EL (cell line): ENCODE measurements at regions not wholly inside any gene's neighbourhood (a gene's known extent, or its start where the extent isn't known, plus 50 kb on each side); places are given as distances from the start of the nearest gene placed in this dataset.

Experiments
- DNase-seq: peaks from one replicate; pipeline ENCODE4 v3.0.0-alpha.2; 2016

DNA sequence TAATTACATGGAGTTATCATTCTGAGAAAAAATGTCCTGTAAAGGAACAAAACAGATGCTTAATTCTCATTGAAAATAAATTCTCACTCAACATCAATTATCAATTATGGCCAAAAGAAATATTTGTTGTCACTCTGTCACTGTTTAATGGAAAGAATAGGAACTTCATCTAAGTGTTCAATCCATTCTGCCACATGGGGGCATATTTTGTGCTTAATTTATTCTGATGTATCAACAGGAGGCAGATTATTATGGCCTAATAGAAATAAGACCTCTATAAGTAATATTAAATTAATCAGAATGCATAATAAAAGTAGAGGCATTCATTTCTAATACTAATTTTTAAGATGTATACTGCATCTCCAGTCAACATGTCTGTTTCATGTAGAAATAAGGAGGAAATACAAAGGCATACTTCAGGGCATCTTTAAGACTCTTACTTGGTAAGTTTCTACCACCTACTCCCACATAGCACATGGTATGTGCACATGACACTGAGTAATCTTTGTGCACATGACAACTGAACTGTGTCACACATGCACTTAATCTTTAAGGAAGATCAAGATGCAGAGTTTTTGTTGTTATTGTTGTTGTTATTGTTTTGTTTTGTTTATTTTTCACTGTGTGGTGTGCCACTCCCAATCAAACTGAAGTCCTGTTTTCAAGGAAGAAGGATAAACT is 420.4 kb upstream of the SEMA3A start:
- peak; percentile 16 for DNase-seq

DNA sequence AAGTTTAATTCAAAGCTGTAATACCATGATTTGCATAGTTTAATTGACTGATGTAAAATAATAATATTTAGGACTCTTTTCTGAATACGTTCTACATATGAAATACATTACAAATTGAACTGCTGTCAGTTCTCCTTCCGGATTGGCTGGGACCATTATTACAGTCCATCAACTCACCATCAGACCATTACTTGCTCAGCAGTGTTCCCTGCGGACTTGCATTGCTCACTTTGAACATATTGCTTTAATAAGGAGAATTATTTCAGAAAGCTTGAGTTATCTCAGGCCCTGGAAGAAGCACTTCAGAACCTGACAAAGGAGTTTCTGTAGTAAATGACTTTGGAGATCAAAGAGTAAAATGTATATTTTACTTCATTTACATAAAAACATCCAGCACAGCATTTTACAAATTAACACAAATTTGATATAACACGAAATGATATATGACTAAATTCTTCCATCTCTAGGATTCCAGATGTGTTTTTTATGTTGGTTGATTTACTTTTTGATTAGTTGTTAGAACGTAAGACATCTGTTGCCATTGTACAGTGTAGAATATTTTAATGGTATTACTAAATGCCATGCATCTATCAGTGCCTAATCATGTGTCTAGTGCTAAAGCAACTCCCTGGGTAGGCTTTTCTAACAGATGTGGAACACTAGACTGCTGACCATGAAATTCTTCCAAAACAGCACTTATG is 418.5 kb upstream of the SEMA3A start:
- DNase-seq = no peak

DNA sequence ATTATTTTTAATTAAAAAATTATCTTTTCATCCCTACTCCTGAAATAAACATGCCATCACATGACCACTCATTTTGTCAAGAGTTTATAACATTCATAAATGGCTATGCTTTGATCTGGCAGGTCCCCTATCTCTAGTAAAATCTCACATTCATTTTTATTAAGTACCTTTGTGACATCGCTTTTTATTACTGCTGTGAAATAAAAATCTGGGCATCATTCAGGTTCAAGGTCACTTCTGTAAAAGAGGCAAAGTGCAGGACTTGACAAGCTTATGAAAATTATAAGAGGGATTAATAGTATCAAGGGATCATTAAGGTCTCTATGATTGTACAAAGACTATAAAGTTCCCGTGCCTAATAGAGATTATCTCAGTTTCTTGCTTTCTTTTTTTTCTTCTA is 416.8 kb upstream of the SEMA3A start:
- no peak for DNase-seq

DNA sequence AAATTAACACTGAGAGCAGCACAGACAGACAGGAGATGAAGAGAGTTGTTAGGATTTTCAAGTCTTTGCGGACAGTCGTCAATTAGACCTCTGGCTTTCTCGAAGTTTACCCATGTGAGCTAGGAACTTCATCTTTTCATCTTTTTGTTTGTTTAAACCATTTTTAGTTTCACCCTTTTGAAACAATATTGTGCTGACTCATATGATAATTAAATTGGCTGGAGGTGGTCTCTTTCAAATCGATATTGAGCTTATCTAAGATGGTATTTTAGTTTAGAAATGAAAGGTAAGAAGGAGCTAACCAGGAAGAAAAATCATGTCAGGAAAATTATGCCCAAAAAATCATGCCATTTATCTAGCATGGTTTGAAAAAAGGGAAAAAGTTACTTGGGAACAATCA is 415.8 kb upstream of the SEMA3A start:
- no peak for DNase-seq

DNA sequence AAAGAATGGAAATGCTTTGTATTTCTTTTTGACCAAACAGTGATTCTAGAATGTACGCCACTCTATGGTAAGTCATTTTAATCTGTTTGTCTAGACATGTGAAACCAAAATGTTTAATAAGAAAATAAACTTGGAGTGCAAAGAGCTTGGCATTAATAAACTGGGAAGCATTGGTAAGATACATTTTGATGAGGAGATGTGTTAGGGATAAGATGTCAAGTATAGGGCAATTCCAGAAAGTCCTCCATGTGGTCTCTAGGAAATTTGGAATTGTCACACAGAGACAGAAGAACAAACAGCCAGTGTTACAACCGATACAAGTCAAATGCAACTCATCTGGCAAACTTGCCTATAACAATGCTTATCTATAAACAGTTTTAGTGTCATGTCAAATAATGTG is 410.7 kb upstream of the SEMA3A start:
- DNase-seq = no peak

DNA sequence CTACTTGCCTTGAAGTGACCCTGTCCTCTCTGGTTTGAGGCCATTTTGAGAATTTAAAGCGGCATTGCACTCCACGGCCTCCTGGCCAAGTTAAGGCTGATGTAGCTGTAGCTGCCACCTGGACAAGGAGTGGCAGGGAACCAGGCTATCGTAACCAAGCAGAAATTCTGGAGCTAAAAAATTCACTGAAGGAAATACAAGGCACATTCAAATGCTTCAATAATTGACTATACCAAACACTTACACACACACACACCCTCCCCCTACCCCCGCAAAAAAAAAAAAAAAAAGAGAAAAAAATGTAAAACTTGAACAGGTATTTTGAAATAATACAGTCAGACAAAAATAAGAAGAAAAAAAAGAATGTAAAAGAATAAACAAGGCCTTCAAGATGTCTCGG is 409.0 kb upstream of the SEMA3A start:
- no peak for DNase-seq

DNA sequence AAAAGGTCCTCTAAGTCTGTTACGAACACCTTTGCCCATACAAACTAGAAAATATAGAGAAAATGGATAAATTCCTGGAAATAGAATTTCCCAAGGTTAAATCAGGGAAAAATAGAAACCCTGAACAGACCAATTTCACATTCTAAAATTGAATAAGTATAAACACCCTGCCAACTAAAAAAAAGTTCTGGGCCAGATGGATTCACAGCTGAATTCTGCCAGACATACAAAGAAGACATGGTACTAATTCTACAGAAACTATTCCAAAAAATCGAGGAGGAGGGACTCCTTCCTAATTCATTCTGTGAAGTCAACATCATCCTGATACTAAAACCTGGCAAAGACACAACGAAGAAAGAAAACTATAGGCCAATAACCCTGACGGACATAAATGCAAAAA is 400.4 kb upstream of the SEMA3A start:
- DNase-seq = no peak

DNA sequence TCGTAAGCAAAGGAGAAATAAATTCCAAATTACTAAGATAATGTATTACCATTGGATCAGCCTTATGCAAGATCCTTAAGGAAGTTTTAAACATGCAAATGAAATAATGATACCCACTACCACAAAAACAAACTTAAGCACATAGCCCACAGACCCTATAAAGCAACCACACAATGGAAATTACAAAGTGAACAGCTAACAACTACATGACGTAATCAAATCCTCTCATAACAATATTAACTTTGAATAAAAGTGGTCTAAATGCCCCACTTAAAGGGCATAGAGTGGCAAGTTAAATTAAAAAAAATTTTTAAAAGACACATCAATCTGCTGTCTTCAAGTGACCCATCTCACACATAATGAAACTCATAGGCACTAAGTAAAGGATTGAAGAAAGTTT is 397.3 kb upstream of the SEMA3A start:
- DNase-seq = no peak

DNA sequence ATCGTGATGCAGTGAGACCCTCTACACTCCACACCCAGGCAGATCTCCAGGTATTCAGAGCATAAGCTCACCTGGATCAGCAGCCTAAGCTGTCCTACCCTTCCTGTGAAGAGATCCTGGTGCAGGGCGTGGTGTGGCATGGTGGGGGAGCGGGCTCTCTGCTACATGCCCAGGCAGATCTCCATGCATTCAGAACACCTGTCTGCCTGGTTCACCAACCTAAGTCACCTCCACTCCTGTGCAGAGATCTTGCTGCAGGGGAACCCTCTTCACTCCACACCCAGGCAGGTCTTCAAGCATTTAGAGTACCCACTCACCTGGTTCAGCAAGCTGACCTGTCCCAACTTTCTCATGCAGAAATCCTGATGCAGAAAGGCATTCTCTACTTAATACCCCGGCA is 394.4 kb upstream of the SEMA3A start:
- no peak for DNase-seq

DNA sequence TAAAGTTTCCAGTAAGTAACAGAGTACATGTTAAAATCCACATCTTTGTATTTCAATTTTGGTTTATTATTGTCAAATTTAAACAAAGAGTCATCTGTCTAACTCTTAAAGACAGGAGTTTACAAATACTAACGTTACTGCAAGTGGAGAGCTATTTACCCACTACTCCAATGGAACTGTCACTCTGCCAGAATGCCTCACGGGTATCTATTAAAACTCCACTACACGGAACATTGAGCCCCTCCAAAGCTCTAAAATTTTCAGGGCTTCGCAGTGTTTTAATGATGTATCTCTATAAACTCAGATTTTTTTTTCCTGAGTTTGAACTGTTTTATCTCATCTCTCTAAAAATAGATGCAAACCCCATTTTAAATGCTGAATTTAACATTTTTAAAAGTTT is 388.7 kb upstream of the SEMA3A start:
- no peak for DNase-seq

DNA sequence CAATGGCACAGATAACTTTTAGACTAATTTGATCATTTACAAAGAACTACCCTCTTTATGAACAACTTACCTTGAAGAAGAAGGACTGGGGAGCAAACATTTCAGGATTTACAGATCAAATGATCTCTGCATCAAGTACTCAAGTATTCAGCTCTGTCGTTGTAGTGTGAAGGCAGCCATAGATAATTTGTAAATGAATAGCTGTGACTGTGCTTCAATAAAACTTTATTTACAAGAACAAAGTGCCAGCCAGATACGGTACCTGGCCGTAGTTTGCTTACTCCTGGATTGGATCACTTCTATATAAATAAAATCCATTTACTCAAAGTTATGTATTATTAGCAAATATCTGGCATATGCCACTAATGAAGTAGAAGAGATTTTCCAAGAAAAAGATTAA is 388.2 kb upstream of the SEMA3A start:
- DNase-seq = no peak

DNA sequence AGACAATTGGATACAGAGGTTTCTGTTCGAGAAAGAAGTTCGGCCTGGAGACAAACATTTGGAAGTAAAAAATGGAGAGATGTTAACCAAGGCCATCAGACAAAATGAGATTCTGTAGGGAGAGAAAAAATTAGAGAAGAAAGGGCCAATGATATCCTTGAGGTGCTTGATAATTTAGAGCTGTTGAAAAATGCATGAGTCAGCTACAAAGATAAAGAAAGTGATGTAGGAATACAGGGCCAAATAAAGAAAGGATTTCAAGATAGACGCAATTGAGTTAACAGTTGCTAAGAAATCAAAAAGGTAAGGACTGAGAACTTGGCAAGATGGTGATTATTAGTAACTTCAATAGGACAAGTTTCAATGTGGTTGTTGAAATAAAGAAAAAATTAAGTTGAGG is 384.2 kb upstream of the SEMA3A start:
- DNase-seq = no peak

DNA sequence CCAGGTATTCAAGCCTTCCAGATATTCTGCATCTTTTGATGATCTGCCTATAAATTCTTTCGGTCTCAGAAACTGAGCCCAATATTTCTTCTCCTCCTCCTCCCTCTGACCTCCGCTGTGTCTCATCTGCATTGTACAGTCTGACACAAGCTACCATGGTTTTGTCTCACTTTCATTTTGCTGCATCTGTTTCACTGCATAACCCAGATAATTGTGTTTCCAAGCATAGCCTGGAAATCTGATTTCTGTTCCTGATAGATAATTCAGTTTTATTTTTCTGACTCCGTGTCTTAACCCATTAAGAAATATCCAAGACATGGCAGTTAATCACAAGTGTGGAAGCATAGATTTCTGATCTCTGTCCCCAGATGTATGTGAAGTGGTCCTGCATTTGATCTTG is 374.2 kb upstream of the SEMA3A start:
- DNase-seq = no peak

DNA sequence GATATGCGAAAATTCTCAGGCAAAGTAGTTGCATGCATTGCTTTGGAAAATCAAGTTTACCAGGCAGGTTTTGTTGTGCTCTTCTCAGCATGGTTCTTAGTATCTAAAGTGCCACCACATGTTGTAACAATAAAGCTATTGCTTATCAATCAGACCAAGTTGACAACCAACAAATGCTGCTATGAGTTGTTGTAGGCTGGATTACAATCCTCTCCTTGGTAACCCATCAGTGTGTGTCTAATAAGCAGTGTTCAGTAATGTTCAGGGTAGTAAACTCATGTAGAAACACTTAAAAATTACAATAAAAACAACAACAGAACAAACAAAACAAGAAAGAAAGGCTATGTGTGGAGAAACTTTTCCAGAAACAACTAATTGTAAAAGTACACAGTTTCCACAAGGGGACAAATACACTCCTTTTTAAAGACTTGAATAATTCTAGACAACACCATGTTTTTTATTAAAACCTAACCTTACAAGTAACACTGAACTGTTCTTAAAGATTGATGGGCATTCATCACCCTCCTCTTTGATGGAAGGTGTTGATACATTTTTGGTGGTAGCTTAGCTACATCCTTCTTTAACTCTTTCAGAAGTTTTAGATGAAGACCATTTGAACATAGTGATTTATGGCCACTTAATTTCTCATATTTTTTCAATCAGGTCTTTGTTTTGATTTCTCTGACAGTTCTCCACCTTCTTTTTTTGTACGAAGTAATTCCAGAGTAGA is 370.9 kb upstream of the SEMA3A start:
- no peak for DNase-seq

DNA sequence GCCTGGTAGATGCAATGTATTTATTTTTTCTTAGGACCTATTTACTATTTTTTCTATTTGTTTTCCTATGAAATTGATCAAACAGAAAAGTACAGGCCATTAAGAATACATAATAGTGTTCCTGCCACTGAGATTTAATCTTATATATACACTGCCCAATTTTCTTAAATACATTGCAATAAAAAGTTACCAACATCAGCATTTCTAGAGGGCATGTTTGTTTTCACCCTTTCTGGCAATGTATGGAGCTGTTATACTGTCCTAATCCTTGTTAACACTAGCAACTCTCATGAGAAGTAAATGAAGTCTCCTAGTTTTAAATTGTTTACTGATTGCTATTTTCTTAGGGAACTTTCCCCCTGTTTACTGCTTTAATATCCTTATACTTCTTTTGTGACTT is 359.1 kb upstream of the SEMA3A start:
- DNase-seq = no peak

DNA sequence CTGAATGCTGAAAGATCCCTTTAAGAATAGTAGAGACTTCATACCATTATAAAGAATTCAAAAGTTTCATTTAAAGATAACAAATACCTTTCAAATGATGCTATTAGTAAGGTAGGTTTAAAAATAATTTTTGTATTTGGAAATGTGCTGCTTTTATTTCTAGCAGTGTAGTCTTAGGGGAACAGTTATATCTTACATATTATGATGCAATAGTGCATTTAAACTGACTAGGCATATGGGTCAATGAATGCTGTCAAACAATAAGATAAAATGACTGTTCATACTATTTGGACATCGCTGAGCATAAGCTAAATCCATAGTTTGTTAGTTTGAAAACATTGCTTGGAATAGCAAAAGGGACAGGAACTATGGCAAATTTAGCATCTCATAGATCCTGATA is 354.8 kb upstream of the SEMA3A start:
- no peak for DNase-seq

DNA sequence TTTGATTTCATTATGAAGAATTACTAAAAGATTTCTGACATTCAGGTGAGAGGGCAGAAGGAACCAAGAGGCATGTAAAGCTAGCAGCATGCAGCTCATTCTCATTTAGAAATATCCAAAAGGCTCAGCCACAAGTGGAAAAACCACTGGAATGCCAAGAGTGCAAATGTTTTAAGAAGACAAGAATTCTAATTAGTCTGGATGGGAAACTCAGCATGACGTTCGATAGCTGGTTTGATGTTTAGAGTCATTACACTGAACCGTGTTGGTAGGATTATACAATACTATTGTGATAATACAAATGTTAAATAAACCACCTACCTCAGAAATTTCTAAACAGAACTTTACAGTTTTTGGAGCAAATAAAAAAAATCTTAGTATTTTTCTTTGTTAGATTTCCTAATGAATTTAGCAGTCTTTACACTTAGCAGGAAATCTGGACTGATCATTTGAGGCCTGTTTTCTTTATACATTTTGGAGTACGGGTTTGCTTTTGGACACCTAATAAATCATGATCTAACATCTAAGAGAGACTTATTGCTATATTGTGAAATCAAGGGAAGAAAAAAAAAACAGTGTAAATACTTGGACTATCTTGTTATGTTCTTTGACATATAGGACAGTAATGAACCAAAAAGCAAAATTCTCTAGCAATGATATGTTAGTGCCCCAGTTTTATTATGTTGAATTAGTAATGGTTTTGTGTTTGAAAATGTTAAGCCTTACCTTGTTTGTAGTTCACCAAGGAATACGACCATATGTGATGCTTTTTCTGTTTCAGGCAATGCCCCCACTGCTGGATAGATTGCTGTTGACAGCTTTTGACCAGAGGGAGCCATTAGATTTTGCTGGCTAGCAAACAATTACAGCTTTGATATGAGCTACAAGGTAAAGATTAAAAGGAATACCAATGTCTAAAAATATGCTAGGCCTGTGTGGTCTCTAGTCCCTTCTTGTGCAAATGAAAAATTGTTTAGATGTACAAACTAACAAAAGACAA is 354.1 kb upstream of the SEMA3A start:
- DNase-seq = peak; percentile 79

DNA sequence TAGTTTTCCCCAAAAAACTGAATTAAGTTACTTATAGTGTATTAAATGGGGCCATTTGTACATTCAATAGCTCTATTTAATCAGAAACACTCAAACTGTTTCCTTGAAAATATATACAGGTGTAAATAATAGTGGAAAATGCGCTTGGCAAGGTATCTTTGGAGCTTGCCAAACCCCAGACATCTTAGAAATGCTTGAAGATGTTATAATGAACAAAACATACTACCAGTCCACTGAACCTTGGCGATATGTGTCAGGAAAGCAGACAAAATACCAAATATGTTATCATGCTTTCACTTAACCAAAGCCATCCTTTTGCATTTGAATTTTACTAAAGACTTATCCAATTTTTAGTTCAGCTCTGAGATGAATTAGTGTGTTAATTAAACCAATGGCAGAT is 352.7 kb upstream of the SEMA3A start:
- DNase-seq = no peak

DNA sequence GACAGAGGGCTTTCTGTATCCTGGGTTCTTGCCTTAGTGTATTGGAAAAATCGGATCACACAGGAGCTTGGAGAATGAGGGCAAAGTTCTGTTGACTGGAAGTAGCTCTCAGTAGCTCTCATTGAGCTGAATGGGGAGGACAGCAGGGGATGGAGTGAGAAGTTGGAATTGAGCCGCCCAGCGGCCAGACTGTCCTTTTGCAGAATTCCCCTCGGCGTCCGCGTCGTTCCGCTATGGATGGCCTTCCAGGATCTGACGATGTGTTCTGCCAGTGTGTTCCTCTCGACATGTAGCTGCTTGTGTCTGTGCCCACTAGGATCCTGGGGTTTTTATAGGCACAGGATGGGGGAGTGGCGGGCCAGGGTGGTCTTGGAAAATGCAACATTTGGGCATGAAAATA is 351.8 kb upstream of the SEMA3A start:
- no peak for DNase-seq

DNA sequence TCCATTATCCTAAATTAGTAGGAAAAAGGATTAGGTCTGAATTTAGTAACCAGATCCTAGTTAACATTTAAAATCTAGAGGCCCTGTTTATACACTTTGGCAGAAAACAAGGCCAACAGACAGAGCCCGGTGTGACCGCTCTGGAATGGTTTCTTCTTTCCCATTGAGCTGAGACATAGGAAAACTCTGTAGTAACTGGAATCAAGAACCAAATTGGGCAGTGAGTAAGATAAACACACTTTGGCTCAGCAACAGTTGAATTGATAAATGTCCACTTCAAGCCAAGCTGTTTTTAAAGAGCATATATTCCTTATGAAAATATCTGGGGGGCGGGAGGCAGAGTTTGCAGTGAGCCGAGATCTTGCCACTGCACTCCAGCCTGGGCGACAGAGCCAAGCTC is 343.7 kb upstream of the SEMA3A start:
- DNase-seq = no peak

DNA sequence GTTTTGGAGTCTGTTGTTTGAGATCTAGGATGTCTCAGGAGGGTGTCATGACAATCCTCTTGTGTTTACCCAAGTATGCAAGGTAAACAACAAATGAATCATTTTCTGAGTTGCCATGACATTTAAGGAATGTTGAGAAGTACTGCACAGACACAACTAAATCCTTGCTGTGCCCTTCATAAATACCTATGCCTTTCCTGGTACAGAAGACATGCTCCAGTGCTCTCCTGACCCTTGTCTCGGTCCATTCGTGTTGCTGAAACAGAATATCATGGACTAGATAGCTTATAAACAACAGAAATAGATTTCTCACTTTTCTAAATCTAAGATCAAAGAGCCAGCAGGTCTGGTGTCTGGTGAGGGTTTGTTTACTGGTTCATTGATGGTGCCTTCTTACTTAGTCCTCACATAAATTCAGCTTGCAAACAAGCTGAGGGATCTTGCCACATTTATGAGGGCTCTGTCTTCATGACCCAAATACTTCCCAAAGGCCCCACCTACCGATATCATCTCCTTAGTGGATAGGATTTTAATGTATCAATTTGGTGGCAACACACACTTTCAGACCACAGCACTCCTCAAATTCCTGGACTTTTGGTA is 341.8 kb upstream of the SEMA3A start:
- DNase-seq = peak; percentile 9

DNA sequence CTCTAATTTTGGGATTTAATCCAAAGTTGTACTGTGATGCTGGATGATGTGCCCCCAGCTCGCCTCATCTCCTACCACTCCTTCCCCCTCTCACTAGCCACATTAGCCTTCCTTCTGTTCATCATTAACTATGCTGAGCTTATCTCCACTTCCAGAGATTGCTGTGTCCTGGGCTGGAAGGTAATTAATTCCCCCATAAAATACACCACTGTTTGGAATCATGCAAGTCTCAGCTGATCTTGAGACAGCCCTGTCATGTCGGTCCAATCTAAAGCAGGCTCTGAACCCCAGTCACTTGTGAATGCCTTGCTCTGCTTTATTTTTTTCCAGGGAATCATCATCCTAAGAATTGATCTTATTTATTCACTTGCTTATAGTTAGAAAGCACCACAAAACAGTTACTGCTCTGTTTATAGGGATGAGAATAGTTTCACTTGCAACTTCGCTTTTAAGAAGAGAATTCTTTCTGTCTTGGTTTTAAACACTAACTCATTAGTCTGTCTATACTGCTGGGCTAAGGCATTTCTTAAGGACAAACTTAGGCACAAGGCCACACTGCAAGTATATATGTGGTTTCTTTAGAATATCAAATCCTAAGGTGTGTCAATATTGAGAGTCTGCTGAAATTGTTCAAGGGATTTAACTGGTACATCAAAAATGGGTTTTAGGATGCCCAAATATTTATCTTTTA is 341.1 kb upstream of the SEMA3A start:
- DNase-seq = no peak
